ENCODE measurements at regions not wholly inside any gene's neighbourhood (a gene's known extent, or its start where the extent isn't known, plus 50 kb on each side); places are given as distances from the start of the nearest gene placed in this dataset.

- no peak for TF ChIP-seq CTCF (IDR thresholded peaks at IDR 0.05)
Measured at GRCh38 chr16:62391940-62392339, 355.7 kb upstream of the CDH8 start.

- no peak for TF ChIP-seq CTCF (IDR thresholded peaks at IDR 0.05)
Measured at GRCh38 chr16:62391134-62391533, 354.9 kb upstream of the CDH8 start.

GRCh38 chr16:62390214-62390613, 354.0 kb upstream of the CDH8 start:
- no peak for TF ChIP-seq CTCF (IDR thresholded peaks at IDR 0.05)

- TF ChIP-seq CTCF (IDR thresholded peaks at IDR 0.05), result no peak
Measured at GRCh38 chr16:62386411-62386810, 350.2 kb upstream of the CDH8 start.

GRCh38 chr16:62383941-62384340, 347.7 kb upstream of the CDH8 start:
- TF ChIP-seq CTCF (IDR thresholded peaks at IDR 0.05), result no peak

GRCh38 chr16:62370445-62370844, 334.2 kb upstream of the CDH8 start:
- no peak for TF ChIP-seq CTCF (IDR thresholded peaks at IDR 0.05)

GRCh38 chr16:62363501-62363900, 327.3 kb upstream of the CDH8 start:
- no peak for TF ChIP-seq CTCF (IDR thresholded peaks at IDR 0.05)

- no peak for TF ChIP-seq CTCF (IDR thresholded peaks at IDR 0.05)
Measured at GRCh38 chr16:62353355-62353754, 317.1 kb upstream of the CDH8 start.
